ENCODE measurements at regions not wholly inside any gene's neighbourhood (a gene's known extent, or its start where the extent isn't known, plus 50 kb on each side); places are given as distances from the start of the nearest gene placed in this dataset.

DNA sequence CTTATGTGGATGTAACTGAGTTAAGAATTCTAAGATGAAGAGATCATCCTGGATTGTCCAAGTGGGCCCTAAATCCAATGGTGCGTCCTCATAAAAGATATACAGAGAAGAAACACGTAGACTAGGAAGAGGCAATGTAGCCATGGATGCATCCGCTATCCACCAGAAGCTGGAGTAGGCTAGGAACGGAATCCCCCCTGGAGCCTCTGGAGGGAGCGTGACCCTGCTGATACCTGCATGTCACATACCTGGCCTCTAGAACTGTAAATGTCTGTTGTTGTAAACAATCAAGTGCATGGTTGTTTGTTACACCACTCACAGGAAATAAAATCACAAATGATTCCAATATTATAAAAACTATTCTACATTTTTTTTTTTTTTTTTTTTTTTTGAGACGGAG, 254.5 kb upstream of the RORA start:
- in situ Hi-C loops (cut with MboI; ENCODE audit: low sequenced_read_pairs) = no loop called here
- Histone ChIP-seq H3K4me3 (no peak overlapping the region), H3K4me1 (no peaks in the 10 kb centered on the region), H3K36me3 (replicated peaks) (no peaks in the 10 kb centered on the region), H3K27me3 (ENCODE audit: low read depth) (peaks cover 2% of the 10 kb centered on the region; the same call in 1 of the 2 replicates), H3K9me3 (no peaks in the 10 kb centered on the region)
- no peak for DNase-seq (ENCODE audit: low spot score in 2 of 2)

DNA sequence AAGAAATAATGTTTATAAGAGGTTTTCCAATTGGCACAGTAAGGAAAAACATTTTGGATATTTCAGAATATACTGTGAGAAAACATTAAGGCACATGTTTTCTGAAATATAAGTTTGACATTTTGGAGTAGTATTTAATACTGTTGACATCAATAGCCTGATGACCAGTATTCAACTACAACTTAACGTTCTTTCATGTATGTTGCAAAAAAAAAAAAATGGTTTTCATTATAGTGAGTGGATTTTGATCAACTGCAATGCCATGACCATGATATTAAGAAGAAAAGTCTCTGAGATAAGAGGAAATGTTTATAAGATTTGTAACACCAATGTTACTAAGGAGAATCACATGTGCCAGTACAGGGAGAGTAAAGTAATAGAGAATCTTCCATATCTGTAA, 252.8 kb upstream of the RORA start:
- no peak overlapping the region for H3K4me3 ChIP-seq
- no peak for DNase-seq (ENCODE audit: low spot score in 2 of 2)
- in situ Hi-C loops (cut with MboI; ENCODE audit: low sequenced_read_pairs) = no loop called here
- H3K4me1 ChIP-seq = no peaks in the 10 kb centered on the region
- peaks cover 4% of the 10 kb centered on the region for H3K9me3 ChIP-seq
- H3K36me3 ChIP-seq (replicated peaks) = no peaks in the 10 kb centered on the region
- peaks cover 2% of the 10 kb centered on the region; the same call in 1 of the 2 replicates for H3K27me3 ChIP-seq (ENCODE audit: low read depth)

DNA sequence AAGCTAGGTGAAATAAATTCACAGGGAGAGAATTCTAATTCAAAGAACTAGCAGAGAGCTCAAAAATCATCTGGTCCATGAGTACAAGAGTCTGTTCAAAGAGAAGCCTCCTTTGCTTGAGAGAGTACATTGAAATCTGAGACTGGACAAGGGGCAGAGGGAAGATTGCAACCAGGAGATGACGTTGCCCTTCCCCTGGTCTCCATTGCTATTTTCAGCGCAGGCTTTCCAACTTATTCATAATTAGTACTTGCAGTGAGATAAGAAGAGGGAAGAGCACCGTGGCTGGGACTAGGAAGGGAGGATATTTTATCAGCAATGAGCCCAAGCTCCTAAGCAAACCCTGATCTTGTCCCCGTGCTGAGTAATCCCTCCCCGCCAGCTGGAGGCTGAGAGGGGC, 251.8 kb upstream of the RORA start:
- in situ Hi-C loops (cut with MboI; ENCODE audit: low sequenced_read_pairs) = no loop called here
- peaks cover 4% of the 10 kb centered on the region for H3K9me3 ChIP-seq
- no peaks in the 10 kb centered on the region for H3K36me3 ChIP-seq (replicated peaks)
- DNase-seq (ENCODE audit: low spot score in 2 of 2) = no peak
- peaks cover 2% of the 10 kb centered on the region; the same call in 1 of the 2 replicates for H3K27me3 ChIP-seq (ENCODE audit: low read depth)
- no peak overlapping the region for H3K4me3 ChIP-seq
- no peaks in the 10 kb centered on the region for H3K4me1 ChIP-seq

DNA sequence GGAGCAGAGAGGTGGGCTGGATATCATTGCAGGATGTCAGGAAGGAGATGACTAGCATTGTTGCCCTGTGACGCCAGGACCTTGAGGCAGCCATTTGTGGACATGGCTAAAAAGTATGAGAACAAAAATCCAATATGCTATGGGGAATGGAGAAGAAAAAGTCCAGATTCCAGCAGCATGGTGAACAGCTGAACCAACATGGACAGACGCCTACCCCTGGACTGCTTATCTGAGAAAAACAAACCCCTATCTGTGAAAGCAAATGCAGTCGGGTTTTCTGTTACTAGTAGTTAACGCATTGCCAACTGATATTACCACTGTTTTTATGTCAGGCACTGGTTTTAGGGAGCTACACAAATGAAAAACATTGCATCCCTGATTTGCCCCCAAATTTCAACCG, 251.2 kb upstream of the RORA start:
- Histone ChIP-seq H3K36me3 (replicated peaks) (no peaks in the 10 kb centered on the region), H3K4me1 (no peaks in the 10 kb centered on the region), H3K9me3 (peaks cover 4% of the 10 kb centered on the region), H3K4me3 (no peak overlapping the region), H3K27me3 (ENCODE audit: low read depth) (peaks cover 2% of the 10 kb centered on the region; the same call in 1 of the 2 replicates)
- no peak for DNase-seq (ENCODE audit: low spot score in 2 of 2)
- in situ Hi-C loops (cut with MboI; ENCODE audit: low sequenced_read_pairs) = no loop called here

GRCh38 chr15:61479613-61480012, 250.5 kb upstream of the RORA start:
- no peaks in the 10 kb centered on the region for H3K36me3 ChIP-seq (replicated peaks)
- H3K9me3 ChIP-seq = peaks cover 6% of the 10 kb centered on the region
- no peak for DNase-seq (ENCODE audit: low spot score in 2 of 2)
- in situ Hi-C loops (cut with MboI; ENCODE audit: low sequenced_read_pairs) = no loop called here
- H3K27me3 ChIP-seq (ENCODE audit: low read depth) = peaks cover 2% of the 10 kb centered on the region; the same call in 1 of the 2 replicates
- H3K4me3 ChIP-seq = no peak overlapping the region
- no peaks in the 10 kb centered on the region for H3K4me1 ChIP-seq

DNA sequence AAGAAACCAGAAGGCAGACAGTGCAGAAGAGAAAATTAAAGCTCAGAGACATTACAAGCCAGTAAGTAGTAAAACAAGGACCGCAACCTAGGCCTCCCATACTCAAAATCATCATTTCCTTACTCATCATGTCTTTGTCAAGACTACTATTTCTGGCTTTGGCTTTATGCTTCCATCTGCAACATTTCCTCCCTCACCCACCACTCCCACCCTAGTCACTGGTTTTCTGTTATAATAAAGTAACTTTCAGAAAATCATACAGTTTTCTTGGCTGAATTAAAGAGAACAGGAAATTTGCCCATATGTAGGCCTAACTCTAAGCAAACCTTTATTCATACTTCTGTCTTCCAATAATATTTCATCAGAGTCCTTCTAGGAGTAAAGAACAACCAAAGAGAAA, 247.6 kb upstream of the RORA start:
- peaks cover 10% of the 10 kb centered on the region for H3K9me3 ChIP-seq
- no peaks in the 10 kb centered on the region for H3K36me3 ChIP-seq (replicated peaks)
- peaks cover 2% of the 10 kb centered on the region; the same call in 1 of the 2 replicates for H3K27me3 ChIP-seq (ENCODE audit: low read depth)
- in situ Hi-C loops (cut with MboI; ENCODE audit: low sequenced_read_pairs) = no loop called here
- no peak for DNase-seq (ENCODE audit: low spot score in 2 of 2)
- H3K4me3 ChIP-seq = no peak overlapping the region
- H3K4me1 ChIP-seq = no peaks in the 10 kb centered on the region

- no peak for DNase-seq (ENCODE audit: low spot score in 2 of 2)
- Histone ChIP-seq H3K36me3 (replicated peaks) (no peaks in the 10 kb centered on the region), H3K9me3 (peaks cover 10% of the 10 kb centered on the region), H3K27me3 (ENCODE audit: low read depth) (peaks cover 2% of the 10 kb centered on the region; the same call in 1 of the 2 replicates), H3K4me1 (no peaks in the 10 kb centered on the region), H3K4me3 (no peak overlapping the region)
- in situ Hi-C loops (cut with MboI; ENCODE audit: low sequenced_read_pairs) = no loop called here
Measured at GRCh38 chr15:61474796-61475195, 245.7 kb upstream of the RORA start.

GRCh38 chr15:61467823-61468222, 238.7 kb upstream of the RORA start:
- in situ Hi-C loops (cut with MboI; ENCODE audit: low sequenced_read_pairs) = no loop called here
- no peak for DNase-seq (ENCODE audit: low spot score in 2 of 2)
- Histone ChIP-seq H3K9me3 (0 out of 2 replicates have a peak, but pooled peaks cover under 1% of the 10 kb centered on the region), H3K27me3 (ENCODE audit: low read depth) (no peaks in the 10 kb centered on the region), H3K4me3 (no peak overlapping the region), H3K4me1 (no peaks in the 10 kb centered on the region), H3K36me3 (replicated peaks) (no peaks in the 10 kb centered on the region)

DNA sequence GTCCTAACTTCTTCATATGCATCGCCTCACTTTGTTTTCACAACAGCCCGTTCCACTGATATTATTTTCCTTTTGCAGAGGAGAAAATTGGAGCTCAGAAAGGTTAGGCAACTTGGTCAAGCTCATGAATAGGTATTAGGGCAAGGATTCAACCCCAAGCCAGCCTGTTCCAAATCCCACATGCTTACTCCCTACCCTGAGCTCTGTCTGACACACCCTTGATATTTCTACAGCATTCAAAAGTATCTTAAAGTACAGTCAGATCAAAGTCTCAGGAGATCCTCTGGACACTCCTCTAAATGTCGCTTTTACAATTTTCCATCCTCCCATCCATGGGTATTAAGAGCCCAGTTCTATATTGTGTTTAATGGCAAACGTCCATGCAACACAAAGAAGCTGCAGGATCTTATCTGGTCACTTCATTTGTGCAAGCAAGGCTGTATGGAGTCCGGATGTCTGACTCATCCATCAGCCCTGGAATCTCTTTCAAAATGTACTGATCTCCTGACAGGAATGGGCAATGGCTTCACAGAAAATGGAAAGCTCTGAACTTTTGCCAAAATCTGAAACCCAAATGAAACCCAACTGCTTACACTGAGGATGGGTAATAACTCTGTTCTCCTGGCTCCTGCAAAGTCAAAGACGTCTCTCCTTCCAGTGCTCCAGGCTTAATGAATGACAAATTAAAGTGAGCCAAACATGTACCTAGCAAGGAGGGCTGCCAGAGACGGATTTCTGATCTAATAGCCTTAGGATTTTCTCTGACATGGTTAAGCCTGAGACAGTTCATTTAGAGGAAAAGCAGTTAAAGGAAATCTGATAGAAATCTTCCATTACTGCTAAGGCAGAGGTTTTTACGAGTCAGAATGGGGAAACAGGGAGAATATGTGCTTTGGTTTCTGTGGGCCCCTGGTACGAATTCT, 230.9 kb upstream of the RORA start:
- H3K36me3 ChIP-seq (replicated peaks) = no peaks in the 10 kb centered on the region
- in situ Hi-C loops (cut with MboI; ENCODE audit: low sequenced_read_pairs) = no loop called here
- DNase-seq (ENCODE audit: low spot score in 2 of 2) = no peak
- H3K4me3 ChIP-seq = no peak overlapping the region
- no peaks in the 10 kb centered on the region for H3K4me1 ChIP-seq
- no peaks in the 10 kb centered on the region for H3K9me3 ChIP-seq
- H3K27me3 ChIP-seq (ENCODE audit: low read depth) = no peaks in the 10 kb centered on the region

DNA sequence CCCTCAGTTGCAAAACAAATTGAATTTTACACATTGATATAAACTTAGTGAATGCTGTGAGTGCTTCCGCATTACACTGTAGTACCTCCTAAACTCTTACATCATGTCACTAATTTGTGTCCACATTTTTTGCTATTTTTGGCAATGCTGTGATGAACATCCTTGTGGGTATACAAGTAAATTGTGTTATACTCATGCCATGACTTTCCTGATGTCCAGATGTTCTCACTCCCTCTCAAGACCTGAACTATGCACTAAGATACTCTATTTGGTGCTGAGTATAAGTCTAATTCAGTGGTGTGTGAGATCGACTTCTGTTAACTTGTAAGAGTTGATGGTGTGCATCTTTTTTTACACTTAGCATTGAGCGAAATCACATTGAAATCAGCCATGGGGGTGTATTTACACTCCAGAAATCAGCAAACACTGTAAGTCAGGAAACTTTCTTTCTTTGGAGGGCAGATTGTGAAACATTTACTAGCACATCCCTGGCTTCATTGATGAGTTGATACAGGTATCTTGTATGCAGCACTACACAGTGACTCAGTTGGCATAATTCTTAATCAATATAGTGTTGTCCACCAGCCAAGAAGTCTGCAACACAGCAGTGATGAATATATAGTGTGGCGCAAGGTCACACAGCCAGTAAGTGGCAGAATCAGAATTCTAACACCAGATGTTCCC, 228.1 kb upstream of the RORA start:
- H3K4me3 ChIP-seq = no peak overlapping the region
- no peaks in the 10 kb centered on the region for H3K9me3 ChIP-seq
- no peaks in the 10 kb centered on the region for H3K4me1 ChIP-seq
- in situ Hi-C loops (cut with MboI; ENCODE audit: low sequenced_read_pairs) = no loop called here
- no peak for DNase-seq (ENCODE audit: low spot score in 2 of 2)
- no peaks in the 10 kb centered on the region for H3K27me3 ChIP-seq (ENCODE audit: low read depth)
- H3K36me3 ChIP-seq (replicated peaks) = no peaks in the 10 kb centered on the region

GRCh38 chr15:61449186-61449702, 220.1 kb upstream of the RORA start:
- DNase-seq (ENCODE audit: low spot score in 2 of 2) = peak in 1 of 2 experiments; percentile 15
- H3K4me1 ChIP-seq = no peaks in the 10 kb centered on the region
- no peaks in the 10 kb centered on the region for H3K36me3 ChIP-seq (replicated peaks)
- in situ Hi-C loops (cut with MboI; ENCODE audit: low sequenced_read_pairs) = no loop called here
- H3K9me3 ChIP-seq = peaks cover 2% of the 10 kb centered on the region
- H3K4me3 ChIP-seq = no peak overlapping the region
- H3K27me3 ChIP-seq (ENCODE audit: low read depth) = 0 out of 2 replicates have a peak, but pooled peaks cover 3% of the 10 kb centered on the region

- in situ Hi-C loops (cut with MboI; ENCODE audit: low sequenced_read_pairs) = no loop called here
- H3K36me3 ChIP-seq (replicated peaks) = no peaks in the 10 kb centered on the region
- H3K4me1 ChIP-seq = no peaks in the 10 kb centered on the region
- H3K27me3 ChIP-seq (ENCODE audit: low read depth) = 0 out of 2 replicates have a peak, but pooled peaks cover 3% of the 10 kb centered on the region
- no peak overlapping the region for H3K4me3 ChIP-seq
- no peak for DNase-seq (ENCODE audit: low spot score in 2 of 2)
- peaks cover 5% of the 10 kb centered on the region for H3K9me3 ChIP-seq
Measured at GRCh38 chr15:61447981-61448380, 218.9 kb upstream of the RORA start.

DNA sequence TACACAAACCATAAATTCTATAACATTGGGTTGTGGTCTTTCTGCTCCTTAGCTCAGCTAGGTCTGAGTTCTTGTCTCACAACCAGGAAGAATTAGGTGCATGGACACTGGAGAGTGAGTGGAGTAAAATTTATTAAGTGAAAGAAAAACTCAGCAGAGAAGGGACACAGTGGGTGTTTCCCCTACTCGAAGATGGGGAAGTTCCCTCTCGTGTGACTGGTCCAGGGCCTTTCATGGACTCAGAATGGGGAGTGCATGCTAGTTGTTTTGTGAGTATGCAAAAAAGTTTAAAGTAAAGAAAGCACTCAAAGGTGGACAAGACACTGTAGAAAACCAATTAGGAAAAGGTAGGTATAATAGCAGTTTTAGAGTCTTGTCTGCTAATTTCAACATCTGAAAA, 215.5 kb upstream of the RORA start:
- Histone ChIP-seq H3K27me3 (ENCODE audit: low read depth) (0 out of 2 replicates have a peak, but pooled peaks cover 3% of the 10 kb centered on the region), H3K4me1 (no peaks in the 10 kb centered on the region), H3K9me3 (peaks cover 8% of the 10 kb centered on the region), H3K4me3 (no peak overlapping the region), H3K36me3 (replicated peaks) (no peaks in the 10 kb centered on the region)
- no peak for DNase-seq (ENCODE audit: low spot score in 2 of 2)
- in situ Hi-C loops (cut with MboI; ENCODE audit: low sequenced_read_pairs) = no loop called here

DNA sequence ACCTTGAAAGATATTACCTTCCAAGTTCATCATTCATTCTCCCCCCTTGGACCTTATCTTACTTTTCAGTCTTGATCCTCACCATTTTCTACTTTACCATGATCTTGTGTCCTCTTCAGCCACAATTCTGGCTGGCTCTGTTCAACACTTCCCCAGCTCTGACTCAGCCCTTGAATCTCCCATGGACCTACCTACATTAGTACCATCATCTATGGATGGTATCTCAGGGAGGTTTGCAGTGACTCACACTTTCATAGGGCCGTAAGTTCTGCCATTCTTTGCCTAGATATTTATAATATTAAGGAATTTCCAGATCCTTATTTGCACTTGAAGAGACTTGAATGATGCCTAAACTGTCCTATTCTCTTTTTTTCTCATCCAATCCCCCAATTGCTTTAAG, 213.7 kb upstream of the RORA start:
- in situ Hi-C loops (cut with MboI; ENCODE audit: low sequenced_read_pairs) = no loop called here
- Histone ChIP-seq H3K4me3 (no peak overlapping the region), H3K36me3 (replicated peaks) (no peaks in the 10 kb centered on the region), H3K4me1 (no peaks in the 10 kb centered on the region), H3K27me3 (ENCODE audit: low read depth) (0 out of 2 replicates have a peak, but pooled peaks cover 3% of the 10 kb centered on the region), H3K9me3 (peaks cover 8% of the 10 kb centered on the region; the same call in 1 of the 2 replicates)
- no peak for DNase-seq (ENCODE audit: low spot score in 2 of 2)
